ENCODE measurements at regions not wholly inside any gene's neighbourhood (a gene's known extent, or its start where the extent isn't known, plus 50 kb on each side); places are given as distances from the start of the nearest gene placed in this dataset.
"Not testable (repeated sequence)": the region's sequence is repeated elsewhere in the genome, so short reads cannot be mapped to it uniquely, and the experiment has no call there.

- Mint-ChIP-seq H3K36me3 (no peaks in the 10 kb centered on the region), H3K4me1 (ENCODE audit: low read depth in 2 of 2) (peaks cover 0 to 3% of the 10 kb centered on the region in 2 donors), H3K27ac (no peak overlapping the region), H3K9me3 (no peaks in the 10 kb centered on the region), H3K27me3 (peaks cover 52 to 68% of the 10 kb centered on the region in 2 donors), H3K4me3 (no peak overlapping the region)
- DNase-seq (ENCODE audit: low spot score) (no peak), ATAC-seq (peak; percentile 38 to 40)
These were observed 82.5 kb downstream of the ZNF467 start for GRCh38 chr7:149690688-149691446.

DNA sequence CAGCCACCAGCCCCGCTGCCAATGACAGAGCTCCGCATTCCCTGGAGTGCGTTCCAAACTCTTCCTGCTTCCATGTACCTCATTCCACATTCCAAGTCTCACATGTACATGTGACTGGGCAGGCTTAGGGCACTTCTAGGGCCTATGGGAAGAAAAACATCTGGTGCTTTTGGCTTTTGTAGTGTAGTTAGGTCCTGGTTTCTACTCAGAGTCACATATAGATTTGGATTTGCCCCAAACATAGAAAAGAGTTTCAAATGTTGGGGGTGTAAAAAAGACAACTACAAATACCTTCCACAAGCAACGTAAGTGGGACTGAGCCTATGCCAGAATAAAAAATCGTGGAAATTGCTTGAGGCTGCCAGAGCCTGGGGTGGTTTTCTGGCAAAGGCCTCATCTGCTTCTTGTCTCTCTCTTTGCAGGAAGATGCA lies 84.1 kb downstream of the ZNF467 start:
- peaks cover 0 to 3% of the 10 kb centered on the region in 2 donors for H3K4me1 Mint-ChIP-seq (ENCODE audit: low read depth in 2 of 2)

DNA sequence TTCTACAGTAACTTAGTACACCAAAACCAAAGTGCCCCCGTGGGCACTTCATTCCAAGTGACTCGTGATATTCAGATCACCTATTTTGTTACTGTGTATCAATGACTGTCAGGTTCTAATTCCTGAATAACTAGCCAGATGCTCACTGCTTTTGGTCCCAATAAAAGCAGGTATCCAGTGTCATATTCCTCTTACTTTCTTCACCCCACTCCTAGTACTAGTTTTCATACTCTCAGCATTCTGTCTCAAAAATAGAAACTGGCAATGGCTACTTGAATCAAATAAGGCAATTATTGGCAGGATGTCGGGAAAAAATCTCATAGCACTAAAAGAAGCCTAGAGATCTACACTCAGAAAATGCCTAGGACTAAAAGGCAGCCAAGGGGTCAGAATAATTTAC lies 84.6 kb downstream of the ZNF467 start:
- H3K4me3 Mint-ChIP-seq = no peak overlapping the region
- H3K36me3 Mint-ChIP-seq = no peaks in the 10 kb centered on the region
- peaks cover 48 to 53% of the 10 kb centered on the region in 2 donors for H3K27me3 Mint-ChIP-seq
- H3K4me1 Mint-ChIP-seq (ENCODE audit: low read depth in 2 of 2) = peaks cover 0 to 3% of the 10 kb centered on the region in 2 donors
- ATAC-seq (no peak), DNase-seq (ENCODE audit: low spot score) (no peak)
- no peak overlapping the region for H3K27ac Mint-ChIP-seq
- H3K9me3 Mint-ChIP-seq = no peaks in the 10 kb centered on the region

More for the DNA sequence above, 84.1 kb downstream of the ZNF467 start:
- Mint-ChIP-seq H3K9me3 (no peaks in the 10 kb centered on the region), H3K4me3 (no peak overlapping the region), H3K27me3 (peaks cover 48 to 57% of the 10 kb centered on the region in 2 donors), H3K27ac (no peak overlapping the region), H3K36me3 (no peaks in the 10 kb centered on the region)
- no peak for DNase-seq (ENCODE audit: low spot score)
- no peak for ATAC-seq

- H3K27me3 Mint-ChIP-seq = peaks cover 42% of the 10 kb centered on the region in 2 donors
- H3K36me3 Mint-ChIP-seq; H3K9me3 Mint-ChIP-seq; H3K4me3 Mint-ChIP-seq; DNase-seq (ENCODE audit: low spot score); H3K27ac Mint-ChIP-seq; ATAC-seq; H3K4me1 Mint-ChIP-seq (ENCODE audit: low read depth in 2 of 2): not testable (repeated sequence)
These were observed 85.6 kb downstream of the ZNF467 start for GRCh38 chr7:149687820-149688219.

DNA sequence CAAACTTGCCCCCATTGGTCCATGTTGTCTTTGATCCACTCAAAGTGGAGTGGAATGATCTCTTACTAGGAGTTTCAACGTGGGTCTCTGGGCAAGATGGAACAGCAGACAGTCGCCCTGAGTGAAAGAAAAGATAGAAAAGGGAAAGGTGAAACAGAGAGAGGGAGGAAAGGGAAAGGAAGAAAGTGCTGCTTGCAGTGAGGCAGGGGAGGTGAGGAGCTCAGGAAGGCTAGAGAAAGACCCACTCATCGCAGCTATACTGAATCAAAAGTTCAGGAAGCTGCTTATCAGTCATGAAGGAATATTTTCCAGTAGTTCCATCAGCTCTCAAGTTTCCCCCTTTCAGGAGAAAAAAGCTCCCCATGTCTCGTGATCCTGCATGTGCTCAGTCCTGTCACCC lies 86.9 kb downstream of the ZNF467 start:
- peaks cover 39 to 44% of the 10 kb centered on the region in 2 donors for H3K27me3 Mint-ChIP-seq
- no peaks in the 10 kb centered on the region for H3K4me1 Mint-ChIP-seq (ENCODE audit: low read depth in 2 of 2)
- no peak overlapping the region for H3K27ac Mint-ChIP-seq
- no peak overlapping the region for H3K4me3 Mint-ChIP-seq
- H3K9me3 Mint-ChIP-seq = no peaks in the 10 kb centered on the region
- ATAC-seq (no peak), DNase-seq (ENCODE audit: low spot score) (no peak)
- H3K36me3 Mint-ChIP-seq = no peaks in the 10 kb centered on the region

GRCh38 chr7:149686011-149686410 lies 87.4 kb downstream of the ZNF467 start:
- peaks cover 1% of the 10 kb centered on the region for H3K36me3 Mint-ChIP-seq
- no peaks in the 10 kb centered on the region for H3K4me1 Mint-ChIP-seq (ENCODE audit: low read depth in 2 of 2)
- DNase-seq (ENCODE audit: low spot score) (no peak), ATAC-seq (no peak)
- H3K9me3 Mint-ChIP-seq = no peaks in the 10 kb centered on the region
- H3K27me3 Mint-ChIP-seq = peaks cover 38 to 41% of the 10 kb centered on the region in 2 donors
- no peak overlapping the region for H3K27ac Mint-ChIP-seq
- H3K4me3 Mint-ChIP-seq = no peak overlapping the region

DNA sequence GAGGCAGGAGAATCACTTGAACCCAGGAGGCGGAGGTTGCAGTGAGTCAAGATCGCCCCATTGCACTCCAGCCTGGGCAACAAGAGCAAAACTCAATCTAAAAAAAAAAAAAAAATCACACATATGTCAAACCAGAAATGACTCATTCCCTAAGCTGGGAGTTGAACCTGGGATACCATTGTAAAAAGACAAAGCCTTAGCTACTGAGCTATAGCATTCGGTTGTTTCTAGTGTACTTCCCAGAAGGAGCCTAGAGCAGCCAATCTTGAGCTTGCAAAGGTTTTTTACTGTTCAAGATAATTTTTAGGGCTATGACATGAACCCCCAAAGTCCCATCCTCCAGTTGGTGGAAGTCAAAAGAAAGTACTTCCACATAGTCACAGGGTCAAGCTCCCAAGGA lies 87.9 kb downstream of the ZNF467 start:
- DNase-seq (ENCODE audit: low spot score) = no peak
- Mint-ChIP-seq H3K4me3 (no peak overlapping the region), H3K9me3 (no peaks in the 10 kb centered on the region), H3K27me3 (peaks cover 38 to 41% of the 10 kb centered on the region in 2 donors), H3K36me3 (peaks cover 6% of the 10 kb centered on the region), H3K4me1 (ENCODE audit: low read depth in 2 of 2) (no peaks in the 10 kb centered on the region), H3K27ac (no peak overlapping the region)
- no peak for ATAC-seq

DNA sequence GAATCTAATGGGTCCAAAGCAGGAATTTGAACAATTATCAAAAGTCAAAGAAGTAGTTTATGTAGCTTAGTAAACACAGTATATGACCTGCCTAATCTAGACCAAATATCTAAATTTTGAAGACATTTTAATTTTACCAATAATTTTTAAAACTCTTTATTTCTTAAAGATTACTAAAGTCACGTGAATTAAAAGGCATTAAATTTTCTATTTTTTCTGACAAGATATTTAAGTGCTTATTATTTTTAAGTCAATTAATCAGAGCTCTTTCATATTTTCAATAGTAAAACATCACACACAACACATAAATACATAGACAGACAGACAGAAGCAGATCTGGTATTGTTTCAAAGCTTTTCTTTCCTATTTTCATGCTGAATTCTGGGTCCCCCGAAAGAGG lies 89.5 kb downstream of the ZNF467 start:
- H3K27me3 Mint-ChIP-seq = peaks cover 38 to 39% of the 10 kb centered on the region in 2 donors
- ATAC-seq = no peak
- DNase-seq (ENCODE audit: low spot score) = no peak
- H3K27ac Mint-ChIP-seq = no peak overlapping the region
- no peak overlapping the region for H3K4me3 Mint-ChIP-seq
- H3K36me3 Mint-ChIP-seq = peaks cover 6% of the 10 kb centered on the region
- no peaks in the 10 kb centered on the region for H3K9me3 Mint-ChIP-seq
- H3K4me1 Mint-ChIP-seq (ENCODE audit: low read depth in 2 of 2) = no peaks in the 10 kb centered on the region

GRCh38 chr7:149683181-149683580 lies 90.2 kb downstream of the ZNF467 start:
- Mint-ChIP-seq H3K4me1 (ENCODE audit: low read depth in 2 of 2) (no peaks in the 10 kb centered on the region), H3K27ac (no peak overlapping the region)

GRCh38 chr7:149682038-149682437 lies 91.3 kb downstream of the ZNF467 start:
- H3K9me3 Mint-ChIP-seq = no peaks in the 10 kb centered on the region
- peaks cover 6% of the 10 kb centered on the region for H3K36me3 Mint-ChIP-seq
- ATAC-seq (no peak), DNase-seq (ENCODE audit: low spot score) (no peak)
- H3K27me3 Mint-ChIP-seq = peaks cover 35 to 54% of the 10 kb centered on the region in 2 donors
- no peak overlapping the region for H3K27ac Mint-ChIP-seq
- no peak overlapping the region for H3K4me3 Mint-ChIP-seq
- no peaks in the 10 kb centered on the region for H3K4me1 Mint-ChIP-seq (ENCODE audit: low read depth in 2 of 2)

More at GRCh38 chr7:149683181-149683580, 90.2 kb downstream of the ZNF467 start:
- no peak for DNase-seq (ENCODE audit: low spot score)
- H3K36me3 Mint-ChIP-seq = peaks cover 6% of the 10 kb centered on the region
- ATAC-seq = no peak
- H3K4me3 Mint-ChIP-seq = no peak overlapping the region
- H3K9me3 Mint-ChIP-seq = no peaks in the 10 kb centered on the region
- H3K27me3 Mint-ChIP-seq = peaks cover 38 to 46% of the 10 kb centered on the region in 2 donors

GRCh38 chr7:149681274-149681673 lies 92.1 kb downstream of the ZNF467 start:
- peaks cover 33 to 49% of the 10 kb centered on the region in 2 donors for H3K27me3 Mint-ChIP-seq
- no peak for ATAC-seq

DNA sequence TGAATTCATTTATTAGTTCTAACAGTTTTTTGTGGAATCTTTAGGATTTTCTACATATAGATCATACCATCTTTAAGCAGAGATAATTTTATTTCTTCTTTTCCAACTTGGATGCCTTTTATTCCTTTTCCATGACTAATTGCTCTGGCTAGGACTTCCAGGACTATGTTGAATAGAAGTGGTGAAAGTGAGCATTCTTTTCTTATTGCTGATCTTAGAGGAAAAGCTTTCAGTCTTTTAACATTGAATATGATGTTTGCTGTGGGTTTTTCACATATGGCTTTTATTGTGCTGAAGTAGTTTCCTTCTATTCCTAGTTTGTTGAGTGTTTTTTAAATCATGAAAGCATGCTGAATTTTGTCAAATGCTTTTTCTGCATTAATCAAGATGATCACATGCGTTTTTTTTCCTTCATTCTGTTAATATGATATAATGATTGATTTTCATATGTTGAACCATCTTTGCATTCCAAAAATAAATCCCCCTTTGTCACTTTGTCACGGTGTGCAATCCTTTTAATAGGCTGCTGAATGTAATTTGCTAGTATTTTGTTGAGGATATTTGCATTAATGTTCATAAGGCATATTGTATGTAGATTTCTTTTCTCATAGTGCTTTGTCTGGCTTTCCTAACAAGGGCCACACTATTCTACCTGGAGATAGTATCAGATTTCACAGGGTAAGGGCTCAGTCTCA lies 92.9 kb downstream of the ZNF467 start:
- Mint-ChIP-seq H3K9me3 (no peaks in the 10 kb centered on the region), H3K27me3 (peaks cover 32 to 46% of the 10 kb centered on the region in 2 donors), H3K36me3 (peaks cover 6% of the 10 kb centered on the region), H3K4me3 (no peak overlapping the region), H3K27ac (no peak overlapping the region), H3K4me1 (ENCODE audit: low read depth in 2 of 2) (no peaks in the 10 kb centered on the region)
- no peak for DNase-seq (ENCODE audit: low spot score)
- ATAC-seq = no peak

More at GRCh38 chr7:149681274-149681673, 92.1 kb downstream of the ZNF467 start:
- no peak overlapping the region for H3K27ac Mint-ChIP-seq
- H3K4me1 Mint-ChIP-seq (ENCODE audit: low read depth in 2 of 2) = no peaks in the 10 kb centered on the region
- H3K9me3 Mint-ChIP-seq = no peaks in the 10 kb centered on the region
- no peak overlapping the region for H3K4me3 Mint-ChIP-seq
- no peak for DNase-seq (ENCODE audit: low spot score)
- peaks cover 6% of the 10 kb centered on the region for H3K36me3 Mint-ChIP-seq

- not testable (repeated sequence) for H3K27ac Mint-ChIP-seq; H3K4me3 Mint-ChIP-seq; H3K9me3 Mint-ChIP-seq; H3K36me3 Mint-ChIP-seq; DNase-seq (ENCODE audit: low spot score); H3K4me1 Mint-ChIP-seq (ENCODE audit: low read depth in 2 of 2); ATAC-seq
- peaks cover 31 to 53% of the 10 kb centered on the region in 2 donors for H3K27me3 Mint-ChIP-seq
These were observed 98.5 kb downstream of the ZNF467 start for GRCh38 chr7:149674728-149675385.

DNA sequence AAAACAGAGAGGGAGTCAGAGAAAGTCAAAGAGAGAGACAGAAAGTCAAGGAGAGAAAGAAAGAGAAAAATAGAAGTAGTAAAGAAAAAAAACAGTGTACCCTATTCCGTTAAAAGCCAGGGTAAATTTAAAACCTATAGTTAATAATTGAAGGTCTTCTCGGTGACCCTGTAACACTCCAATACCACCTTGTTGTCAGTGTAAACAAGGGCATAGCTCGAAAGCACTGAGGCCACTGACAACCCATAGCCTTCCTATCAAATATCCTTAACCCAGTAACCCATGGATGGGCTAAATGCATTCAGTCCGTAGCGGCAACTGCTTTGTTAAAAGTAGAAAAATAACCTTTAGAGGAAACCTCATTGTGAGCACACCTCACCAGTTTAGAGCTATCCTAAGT lies 100.4 kb downstream of the ZNF467 start:
- Mint-ChIP-seq H3K27ac (no peak overlapping the region), H3K4me3 (no peak overlapping the region), H3K4me1 (ENCODE audit: low read depth in 2 of 2) (no peaks in the 10 kb centered on the region), H3K36me3 (no peaks in the 10 kb centered on the region), H3K27me3 (peaks cover 33 to 45% of the 10 kb centered on the region in 2 donors), H3K9me3 (no peaks in the 10 kb centered on the region)
- DNase-seq (ENCODE audit: low spot score) (no peak), ATAC-seq (no peak)

Data from natural killer cell treated with Interleukin-12 subunit alpha and Interleukin-12 subunit beta and Interleukin-15 and Interleukin-18, amount 100 ng/mL, for 72 hours (primary cell).